CD14-positive monocyte (primary cell): ENCODE measurements at regions not wholly inside any gene's neighbourhood (a gene's known extent, or its start where the extent isn't known, plus 50 kb on each side); places are given as distances from the start of the nearest gene placed in this dataset.

Source experiments
- DNase-seq, 3 donors: peaks; one replicate each; pipeline ENCODE4 v3.0.0-alpha.2; 2011 to 2022
- H2AFZ ChIP-seq: 2 replicates; pipeline ENCODE4 v1.6.0; 2012; ENCODE audit warnings: mild to moderate bottlenecking, low read depth, low read length, inconsistent platforms; ENCODE audit not compliant: insufficient read depth, poor library complexity, severe bottlenecking
- H3K27ac ChIP-seq, 2 donors: 1 replicate in 1 of 2; 2 replicates in 1 of 2; pipeline ENCODE4 v1.5.1; 2012 to 2013; ENCODE audit warnings: low read length in 2 of 2, control low read depth in 1 of 2, inconsistent platforms in 1 of 2, low read depth in 1 of 2, mild to moderate bottlenecking in 1 of 2
- H3K27me3 ChIP-seq, 2 donors: one replicate each; pipeline versions ENCODE4 v1.6.0 to v1.6.1; 2011 to 2013; ENCODE audit warnings: low read length in 2 of 2; ENCODE audit not compliant: control insufficient read depth in 2 of 2, insufficient read depth in 2 of 2
- H3K36me3 ChIP-seq, 2 donors: replicated peaks in 1 of 2; 1 replicate in 1 of 2; 2 replicates in 1 of 2; pipeline versions ENCODE4 v1.5.1 to v1.6.1; 2012 to 2013; ENCODE audit warnings: low read length in 2 of 2, control low read depth in 1 of 2, inconsistent platforms in 1 of 2, mild to moderate bottlenecking in 1 of 2; ENCODE audit not compliant: insufficient read depth in 2 of 2, control insufficient read depth in 1 of 2
- H3K4me1 ChIP-seq, 2 donors: 1 replicate in 1 of 2; 2 replicates in 1 of 2; pipeline versions ENCODE4 v1.5.1 to v1.6.1; 2012 to 2013; ENCODE audit warnings: low read length in 2 of 2, control low read depth in 1 of 2, inconsistent platforms in 1 of 2, mild to moderate bottlenecking in 1 of 2, moderate library complexity in 1 of 2; ENCODE audit not compliant: insufficient read depth in 2 of 2, control insufficient read depth in 1 of 2
- H3K4me2 ChIP-seq: replicated peaks from 2 replicates; pipeline ENCODE3; 2012; ENCODE audit warnings: low read length, moderate library complexity, mild to moderate bottlenecking; ENCODE audit not compliant: poor library complexity, severe bottlenecking; ENCODE audit errors: extremely low read depth
- H3K4me3 ChIP-seq, 3 experiments: fragments of 200-600 bp in 1 of 3; sonication (generic) in 1 of 3; replicated peaks in 1 of 3; 1 replicate in 2 of 3; 2 replicates in 1 of 3; pipeline ENCODE4 v1.5.1; 2011 to 2013; ENCODE audit warnings: low read length in 3 of 3, mild to moderate bottlenecking in 3 of 3, control low read depth in 2 of 3, low read depth in 2 of 3, inconsistent platforms in 1 of 3, moderate library complexity in 1 of 3
- H3K79me2 ChIP-seq: 2 replicates; pipeline ENCODE4 v1.6.0; 2012; ENCODE audit warnings: mild to moderate bottlenecking, control low read depth, inconsistent platforms, low read length, moderate library complexity; ENCODE audit not compliant: insufficient read depth
- H3K9ac ChIP-seq: 2 replicates; pipeline ENCODE4 v1.6.0; 2017; ENCODE audit warnings: low read length, mild to moderate bottlenecking; ENCODE audit not compliant: insufficient read depth, poor library complexity, severe bottlenecking
- H3K9me3 ChIP-seq, 2 donors: replicated peaks in 1 of 2; 1 replicate in 1 of 2; 2 replicates in 1 of 2; pipeline versions ENCODE4 v1.5.1 to v1.6.1; 2012 to 2013; ENCODE audit warnings: low read length in 2 of 2, control low read depth in 1 of 2; ENCODE audit not compliant: control insufficient read depth in 1 of 2, insufficient read depth in 1 of 2
- H4K20me1 ChIP-seq: 2 replicates; pipeline ENCODE4 v1.6.0; 2012; ENCODE audit warnings: mild to moderate bottlenecking, low read length, control low read depth, moderate library complexity; ENCODE audit not compliant: insufficient read depth
- H3K27ac Mint-ChIP-seq, 7 donors: one replicate each; pipeline ENCODE4 v1.8.0; 2020; ENCODE audit warnings: mild to moderate bottlenecking in 7 of 7, mixed read lengths in 7 of 7, moderate library complexity in 6 of 7, inconsistent platforms in 2 of 7
- H3K27me3 Mint-ChIP-seq, 3 donors: one replicate each; pipeline ENCODE4 v1.8.0; 2021 to 2022; ENCODE audit warnings: low read depth in 3 of 3, mild to moderate bottlenecking in 3 of 3, mixed read lengths in 3 of 3, moderate library complexity in 3 of 3, inconsistent platforms in 1 of 3
- H3K36me3 Mint-ChIP-seq, 2 donors: one replicate each; pipeline ENCODE4 v1.8.0; 2020; ENCODE audit warnings: mixed read lengths in 2 of 2, inconsistent platforms in 1 of 2, mild to moderate bottlenecking in 1 of 2
- H3K4me1 Mint-ChIP-seq: one replicate; pipeline ENCODE4 v1.8.0; 2020; ENCODE audit warnings: mild to moderate bottlenecking, mixed read lengths
- H3K4me3 Mint-ChIP-seq, 2 donors: one replicate each; pipeline ENCODE4 v1.8.0; 2020; ENCODE audit warnings: mild to moderate bottlenecking in 2 of 2, mixed read lengths in 2 of 2, moderate library complexity in 1 of 2
- H3K9me3 Mint-ChIP-seq, 7 donors: one replicate each; pipeline ENCODE4 v1.8.0; 2020 to 2022; ENCODE audit warnings: mixed read lengths in 7 of 7, mild to moderate bottlenecking in 6 of 7, moderate library complexity in 6 of 7, inconsistent platforms in 2 of 7
- WGBS: methylation state at CpG from one replicate; pipeline ENCODE4 v1.1.5; 2013; ENCODE audit warnings: missing lambda C conversion rate; ENCODE audit not compliant: insufficient coverage; 5-methylcytosine and 5-hydroxymethylcytosine counted together
- intact Hi-C, 2 donors: fragments of 100-400 bp; cut with micrococcal nuclease; formaldehyde crosslinking; loops; one replicate each; pipeline versions ENCODE4 v1.15.0 to v1.15.1; 2023
- TF ChIP-seq, protein P1 (sequence below): fragments of 200-600 bp; IDR thresholded peaks from one replicate; pipeline ENCODE4 v1.8.0; 2022; ENCODE audit warnings: antibody characterized with exemption, mild to moderate bottlenecking

DNA sequence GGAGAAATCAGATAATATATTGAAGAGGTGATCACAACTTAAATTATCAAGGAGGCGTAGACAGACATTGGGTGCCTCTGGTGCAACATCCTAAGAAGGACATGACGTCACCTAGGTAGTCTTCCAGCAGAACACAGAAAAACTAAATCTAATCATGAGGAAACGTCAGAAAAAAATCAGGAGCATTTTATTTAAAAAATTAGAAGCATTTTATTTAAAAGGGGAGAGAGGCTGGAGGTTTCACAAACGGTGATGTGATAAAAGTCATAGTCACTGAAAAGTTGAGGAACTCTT lies 254.6 kb downstream of the TMEM167A start:
- H3K4me1 ChIP-seq, result no peaks in the 10 kb centered on the region
- peak overlapping the region in 1 of 7 donors; percentile 2 for H3K27ac Mint-ChIP-seq
- H3K4me2 ChIP-seq, result no peak overlapping the region
- H3K36me3 ChIP-seq, result no peaks in the 10 kb centered on the region
- H3K4me3 Mint-ChIP-seq, result no peak overlapping the region
- intact Hi-C loops, result no loop called here
- no peaks in the 10 kb centered on the region for H4K20me1 ChIP-seq
- no peaks in the 10 kb centered on the region for H3K9me3 ChIP-seq
- no peak overlapping the region for H2AFZ ChIP-seq
- no peak for DNase-seq
- 100% methylated on average over 1 of the region's 4 CpGs for WGBS
- H3K27ac ChIP-seq, result no peak overlapping the region
- H3K79me2 ChIP-seq, result no peaks in the 10 kb centered on the region
- no peaks in the 10 kb centered on the region for H3K27me3 ChIP-seq
- H3K4me3 ChIP-seq, result no peak overlapping the region
- H3K36me3 Mint-ChIP-seq, result no peaks in the 10 kb centered on the region
- H3K27me3 Mint-ChIP-seq, result peaks cover 1 to 2% (median 2%) of the 10 kb centered on the region in 3 donors
- TF ChIP-seq, protein P1, sequence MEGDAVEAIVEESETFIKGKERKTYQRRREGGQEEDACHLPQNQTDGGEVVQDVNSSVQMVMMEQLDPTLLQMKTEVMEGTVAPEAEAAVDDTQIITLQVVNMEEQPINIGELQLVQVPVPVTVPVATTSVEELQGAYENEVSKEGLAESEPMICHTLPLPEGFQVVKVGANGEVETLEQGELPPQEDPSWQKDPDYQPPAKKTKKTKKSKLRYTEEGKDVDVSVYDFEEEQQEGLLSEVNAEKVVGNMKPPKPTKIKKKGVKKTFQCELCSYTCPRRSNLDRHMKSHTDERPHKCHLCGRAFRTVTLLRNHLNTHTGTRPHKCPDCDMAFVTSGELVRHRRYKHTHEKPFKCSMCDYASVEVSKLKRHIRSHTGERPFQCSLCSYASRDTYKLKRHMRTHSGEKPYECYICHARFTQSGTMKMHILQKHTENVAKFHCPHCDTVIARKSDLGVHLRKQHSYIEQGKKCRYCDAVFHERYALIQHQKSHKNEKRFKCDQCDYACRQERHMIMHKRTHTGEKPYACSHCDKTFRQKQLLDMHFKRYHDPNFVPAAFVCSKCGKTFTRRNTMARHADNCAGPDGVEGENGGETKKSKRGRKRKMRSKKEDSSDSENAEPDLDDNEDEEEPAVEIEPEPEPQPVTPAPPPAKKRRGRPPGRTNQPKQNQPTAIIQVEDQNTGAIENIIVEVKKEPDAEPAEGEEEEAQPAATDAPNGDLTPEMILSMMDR, result no peak
- H3K9ac ChIP-seq, result no peak overlapping the region
- peaks cover 0 to 9% (median 2%) of the 10 kb centered on the region in 7 donors for H3K9me3 Mint-ChIP-seq
- no peaks in the 10 kb centered on the region for H3K4me1 Mint-ChIP-seq

DNA sequence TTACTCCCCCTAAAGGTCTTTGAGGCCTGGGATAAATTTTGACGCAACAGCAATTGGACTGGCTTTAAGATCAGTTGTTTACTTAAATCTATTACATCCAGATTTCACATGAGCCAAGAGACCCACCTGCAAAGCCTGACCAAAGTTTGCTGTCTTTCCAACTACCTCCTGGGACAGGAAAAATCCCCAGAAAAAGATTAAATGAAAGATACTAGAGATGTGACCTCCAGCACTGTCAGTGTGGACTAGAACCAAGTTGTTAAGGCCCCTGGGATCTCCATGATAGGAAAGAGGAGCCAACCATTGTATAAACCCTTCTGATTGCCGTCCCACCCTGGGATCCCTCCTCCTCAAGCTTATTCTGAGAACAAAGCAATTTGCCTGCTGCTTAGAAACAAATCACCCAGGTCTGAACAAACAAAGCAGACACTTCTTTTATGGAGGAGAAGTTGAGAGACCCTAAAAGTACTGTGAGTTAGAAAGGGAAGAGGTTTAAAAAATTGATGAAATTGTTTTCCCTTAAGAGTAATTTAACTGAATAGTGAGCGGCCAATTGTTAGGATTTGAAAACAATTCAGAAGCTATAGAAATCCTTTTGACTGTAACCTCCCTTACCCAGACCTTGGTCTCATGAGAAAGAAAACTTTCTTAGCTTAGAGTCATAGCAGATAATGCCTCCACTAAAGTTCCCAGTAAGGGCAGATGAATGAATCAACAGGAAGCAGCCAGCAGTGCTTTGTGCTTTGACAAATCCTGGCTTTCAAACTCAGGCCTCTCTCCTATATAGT lies 255.2 kb downstream of the TMEM167A start:
- H3K27ac ChIP-seq, result no peak overlapping the region
- H3K27ac Mint-ChIP-seq, result peak overlapping the region in 1 of 7 donors; percentile 2
- H3K9me3 ChIP-seq, result no peaks in the 10 kb centered on the region
- H3K27me3 ChIP-seq, result no peaks in the 10 kb centered on the region
- no peak for DNase-seq
- no CpG with 5 or more reads among the region's 3 CpGs for WGBS
- H3K4me2 ChIP-seq, result no peak overlapping the region
- H3K36me3 Mint-ChIP-seq, result no peaks in the 10 kb centered on the region
- H3K4me1 Mint-ChIP-seq, result no peaks in the 10 kb centered on the region
- no peaks in the 10 kb centered on the region for H4K20me1 ChIP-seq
- TF ChIP-seq, protein P1, result no peak
- H2AFZ ChIP-seq, result no peak overlapping the region
- peaks cover 0 to 9% (median 2%) of the 10 kb centered on the region in 7 donors for H3K9me3 Mint-ChIP-seq
- intact Hi-C loops, result no loop called here
- H3K4me3 Mint-ChIP-seq, result no peak overlapping the region
- H3K36me3 ChIP-seq, result no peaks in the 10 kb centered on the region
- H3K79me2 ChIP-seq, result no peaks in the 10 kb centered on the region
- H3K27me3 Mint-ChIP-seq, result peaks cover 1 to 2% (median 2%) of the 10 kb centered on the region in 3 donors
- no peak overlapping the region for H3K4me3 ChIP-seq
- H3K9ac ChIP-seq, result no peak overlapping the region
- H3K4me1 ChIP-seq, result no peaks in the 10 kb centered on the region
